HG02885 (cell line): ENCODE measurements at regions not wholly inside any gene's neighbourhood (a gene's known extent, or its start where the extent isn't known, plus 50 kb on each side); places are given as distances from the start of the nearest gene placed in this dataset.

Source experiments
- ATAC-seq: cut with Tn5 transposase; IDR thresholded peaks from one replicate; pipeline ENCODE4 v1.9.1; 2021; ENCODE audit warnings: mild to moderate bottlenecking; ENCODE audit not compliant: unreplicated experiment, poor library complexity

- ATAC-seq = no peak
These were observed 62.7 kb upstream of the EXOC4 start for GRCh38 chr7:133190172-133190528.

- ATAC-seq = no peak
These were observed 62.2 kb upstream of the EXOC4 start for GRCh38 chr7:133190650-133191049.

- ATAC-seq = no peak
These were observed 61.1 kb upstream of the EXOC4 start for GRCh38 chr7:133191787-133192186.

- no peak for ATAC-seq
These were observed 57.0 kb upstream of the EXOC4 start for GRCh38 chr7:133195868-133196267.

- ATAC-seq = no peak
These were observed 55.8 kb upstream of the EXOC4 start for GRCh38 chr7:133196856-133197612.

- ATAC-seq = no peak
These were observed 54.8 kb upstream of the EXOC4 start for GRCh38 chr7:133197972-133198544.

GRCh38 chr7:133199831-133200230 lies 53.0 kb upstream of the EXOC4 start:
- no peak for ATAC-seq

- no peak for ATAC-seq
These were observed 51.4 kb upstream of the EXOC4 start for GRCh38 chr7:133201470-133201869.

GRCh38 chr7:133202942-133203341 lies 49.9 kb upstream of the EXOC4 start:
- no peak for ATAC-seq
